Stimulated activated CD8-positive, alpha-beta memory T cell treated with anti-CD3 and anti-CD28 coated beads, Interleukin-2, amount 100 ng/mL, for 48 hours (primary cell): ENCODE measurements at regions not wholly inside any gene's neighbourhood (a gene's known extent, or its start where the extent isn't known, plus 50 kb on each side); places are given as distances from the start of the nearest gene placed in this dataset.

Experiments used
- DNase-seq, 2 donors: peaks; one replicate each; pipeline ENCODE4 v3.0.0-alpha.2; 2020; ENCODE audit warnings: low read depth in 2 of 2

- DNase-seq = no peak
Observed at GRCh38 chr2:58970365-58970764, 729.2 kb upstream of the FANCL start.

- no peak for DNase-seq
Observed at GRCh38 chr2:58968885-58969284, 727.8 kb upstream of the FANCL start.

GRCh38 chr2:58967736-58968135 lies 726.6 kb upstream of the FANCL start:
- DNase-seq = no peak

DNA sequence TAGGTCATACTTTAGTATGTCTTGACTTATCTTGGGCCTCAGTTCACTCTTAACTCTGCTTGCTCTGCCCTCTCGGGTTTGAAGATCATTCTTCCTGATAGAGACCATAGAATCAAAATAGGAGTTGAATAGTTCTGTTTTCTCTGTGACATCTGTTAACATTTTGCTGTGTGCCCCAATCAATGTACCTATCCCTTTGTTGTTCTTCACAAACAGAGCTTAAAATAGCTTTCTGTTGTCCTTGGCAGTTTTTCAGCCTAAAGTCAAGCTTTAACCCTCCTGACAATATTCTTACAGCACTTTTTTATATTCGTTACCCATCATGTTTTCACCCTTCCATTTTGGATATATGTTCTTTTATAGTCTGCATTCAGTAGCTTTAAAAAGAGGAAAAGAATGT lies 724.5 kb upstream of the FANCL start:
- DNase-seq = no peak

GRCh38 chr2:58959996-58960395 lies 718.9 kb upstream of the FANCL start:
- DNase-seq = no peak

DNA sequence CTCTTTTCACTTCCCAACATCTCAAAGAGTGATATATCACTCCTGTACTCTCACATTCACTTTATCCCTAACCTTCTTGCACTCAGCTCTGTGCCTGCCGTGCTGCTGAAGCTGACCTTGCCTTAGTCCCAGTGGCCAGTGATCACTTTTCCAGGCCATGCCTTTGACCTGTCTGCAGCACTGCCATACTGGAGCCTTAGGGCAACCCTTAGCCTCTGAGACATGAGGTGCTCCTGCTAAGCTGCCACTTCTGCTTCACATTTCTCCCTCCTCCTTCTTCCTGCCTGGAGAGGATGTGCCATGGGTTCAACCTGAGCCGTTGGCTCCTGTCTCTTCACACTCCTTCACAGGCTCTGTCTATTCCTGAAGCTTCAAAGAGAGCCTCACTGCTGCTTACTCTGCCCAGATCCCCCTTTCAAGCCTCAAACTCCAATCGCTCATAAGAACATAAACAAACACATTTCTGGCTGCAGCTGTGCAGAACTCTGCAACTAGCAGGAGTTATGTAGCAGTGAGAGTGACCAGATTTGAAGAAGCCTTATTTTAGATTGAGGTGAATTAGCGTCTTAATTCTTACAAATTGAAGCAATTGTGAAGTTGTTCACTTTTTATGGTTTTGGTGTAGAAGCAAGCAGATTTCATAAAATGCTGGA lies 716.2 kb upstream of the FANCL start:
- no peak for DNase-seq

DNA sequence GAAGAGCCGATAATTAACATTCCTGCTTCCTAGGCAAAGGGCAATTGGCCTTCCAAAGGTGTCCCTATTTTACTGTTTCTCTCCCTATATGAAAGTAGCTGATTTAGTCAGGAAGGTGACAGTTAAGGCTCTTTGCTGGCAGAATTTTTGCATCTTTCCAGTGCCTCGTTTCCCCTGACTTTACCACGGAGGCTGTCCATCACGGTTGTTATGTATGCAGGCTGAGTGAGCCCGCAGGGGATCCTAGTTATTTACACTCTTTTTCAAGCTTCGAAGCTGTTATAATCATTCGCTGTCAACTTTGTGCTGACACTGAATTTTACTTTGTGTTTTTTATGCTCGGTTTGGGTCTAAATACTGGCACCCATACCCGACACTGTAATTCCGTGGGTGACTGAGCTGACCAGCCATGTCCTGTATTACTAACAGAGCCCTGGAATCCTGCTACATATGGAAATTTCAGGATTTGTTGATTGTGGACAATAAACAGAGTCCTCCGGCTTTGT lies 713.8 kb upstream of the FANCL start:
- DNase-seq = no peak

GRCh38 chr2:58951722-58952121 lies 710.6 kb upstream of the FANCL start:
- no peak for DNase-seq

DNA sequence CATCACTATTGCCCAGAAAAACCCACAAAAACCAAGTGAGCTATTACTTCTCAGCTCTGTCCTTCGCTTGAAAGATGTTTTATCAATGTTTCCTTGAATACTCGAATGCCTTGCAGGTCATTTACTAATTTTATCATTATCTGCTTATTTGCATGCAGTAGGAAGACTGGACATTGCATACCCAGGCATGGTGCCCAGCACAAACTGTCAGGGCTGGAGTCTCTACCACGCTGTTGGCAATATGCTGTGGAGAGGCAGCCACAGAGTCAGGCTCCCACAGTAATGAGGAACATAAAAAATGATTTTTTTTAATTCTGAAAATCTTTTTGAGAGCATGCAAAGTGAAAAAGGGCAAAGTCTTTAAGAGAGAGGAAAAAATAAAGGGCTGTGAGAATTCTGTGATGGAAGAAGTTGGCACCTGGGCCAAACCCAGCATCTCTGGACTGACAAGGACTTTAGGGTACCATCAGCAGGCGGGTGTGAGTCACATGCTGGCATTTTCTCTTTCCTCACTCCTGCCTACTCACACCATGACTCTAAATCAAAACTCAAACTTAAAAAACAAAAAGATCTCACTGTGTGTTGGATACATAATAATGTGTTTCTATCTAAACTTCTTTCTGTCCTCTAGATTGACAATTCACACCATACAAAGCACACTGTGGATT lies 709.8 kb upstream of the FANCL start:
- no peak for DNase-seq

DNA sequence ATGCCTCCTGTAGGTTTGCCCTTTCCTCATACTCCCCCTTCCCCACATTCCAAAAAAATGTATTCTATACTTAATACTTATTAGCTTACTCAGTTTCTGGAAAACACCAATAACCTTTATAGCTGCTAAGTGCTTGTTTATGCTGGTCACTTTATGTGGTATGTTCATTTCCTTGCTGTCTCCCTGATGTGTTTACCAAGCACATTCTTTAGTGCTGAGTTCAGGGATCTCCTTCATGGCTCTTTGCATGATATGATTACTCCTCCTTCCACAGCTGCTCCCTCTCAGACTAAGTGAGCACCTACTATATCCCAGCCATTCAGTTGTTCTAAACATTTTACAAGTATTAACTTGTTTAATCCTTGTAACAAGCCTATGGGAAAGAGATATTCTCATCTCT lies 698.3 kb upstream of the FANCL start:
- no peak for DNase-seq

DNA sequence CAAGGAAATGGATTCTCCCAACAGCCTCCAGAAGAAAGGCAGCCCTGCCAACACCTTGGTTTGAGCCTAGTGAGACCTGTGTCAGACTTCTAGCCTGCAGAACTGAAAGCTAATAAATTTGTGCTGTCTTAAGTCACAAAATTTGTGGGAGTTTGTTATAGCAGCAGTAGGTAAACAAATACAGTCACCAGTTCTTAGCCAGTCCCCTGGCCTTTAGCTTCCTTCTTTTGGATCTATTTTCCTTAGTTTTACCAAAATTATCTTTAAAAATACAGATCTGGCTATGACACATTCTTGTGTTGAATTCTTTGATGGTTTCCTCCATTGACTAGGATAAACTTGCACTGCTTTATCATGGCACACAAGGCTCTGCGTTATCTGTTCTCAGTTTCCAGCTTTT lies 697.9 kb upstream of the FANCL start:
- no peak for DNase-seq

GRCh38 chr2:58932801-58933200 lies 691.7 kb upstream of the FANCL start:
- no peak for DNase-seq

DNA sequence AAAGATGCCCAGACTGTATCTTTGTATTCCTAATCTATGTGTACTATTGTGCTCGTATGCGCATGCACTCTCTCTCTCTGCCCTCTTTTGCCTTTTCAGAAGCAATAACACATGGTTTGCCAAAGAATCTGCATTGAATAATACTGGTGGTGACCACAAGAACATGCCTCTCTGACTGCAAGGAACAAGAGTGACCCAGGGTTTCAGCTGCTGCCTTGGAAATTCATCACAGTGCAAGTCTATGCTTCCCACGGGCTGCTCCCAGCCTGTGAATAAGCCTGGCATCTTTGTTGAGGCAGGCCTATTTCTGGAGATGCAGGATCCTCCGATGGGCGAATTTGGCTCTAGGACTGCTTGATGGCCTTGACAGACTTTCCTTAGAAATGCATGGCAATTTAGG lies 689.4 kb upstream of the FANCL start:
- no peak for DNase-seq

DNA sequence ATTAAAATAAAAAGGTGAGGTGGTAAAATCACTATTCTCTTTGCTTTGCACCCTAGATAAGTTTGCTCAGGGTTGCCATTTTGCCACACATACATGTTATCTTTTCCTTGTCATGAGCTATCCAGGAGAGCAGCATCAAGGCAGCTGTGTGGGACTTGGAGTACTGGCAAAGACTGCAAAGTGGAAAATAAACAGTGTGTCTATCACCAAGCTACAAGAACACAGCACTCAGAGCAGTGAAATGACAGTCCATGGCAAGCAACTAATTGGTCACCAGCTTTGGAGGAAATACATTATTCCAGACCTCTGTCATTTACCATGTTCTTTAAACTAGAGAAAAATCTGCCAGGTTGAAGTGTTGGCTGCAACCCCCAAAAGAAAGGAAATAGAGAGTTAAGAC lies 687.8 kb upstream of the FANCL start:
- no peak for DNase-seq

DNA sequence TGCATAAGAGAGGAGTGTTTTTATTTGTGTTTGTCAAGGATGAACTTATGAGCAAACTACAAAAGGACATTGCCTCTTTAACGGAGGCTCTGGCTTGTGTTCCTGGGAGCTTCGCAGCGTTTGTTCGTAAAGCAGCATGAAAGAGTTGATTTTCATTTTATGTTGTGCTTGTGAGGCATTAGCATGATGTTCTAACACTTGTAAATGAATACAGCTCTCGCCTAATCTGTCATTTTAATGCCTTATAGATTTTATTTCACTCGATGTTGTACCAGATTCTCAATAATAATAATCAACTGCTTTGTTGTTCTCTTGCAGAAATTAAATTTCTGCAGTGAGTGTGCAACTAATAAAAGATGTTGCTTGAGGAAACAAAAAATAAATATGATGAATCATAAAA lies 687.3 kb upstream of the FANCL start:
- no peak for DNase-seq

DNA sequence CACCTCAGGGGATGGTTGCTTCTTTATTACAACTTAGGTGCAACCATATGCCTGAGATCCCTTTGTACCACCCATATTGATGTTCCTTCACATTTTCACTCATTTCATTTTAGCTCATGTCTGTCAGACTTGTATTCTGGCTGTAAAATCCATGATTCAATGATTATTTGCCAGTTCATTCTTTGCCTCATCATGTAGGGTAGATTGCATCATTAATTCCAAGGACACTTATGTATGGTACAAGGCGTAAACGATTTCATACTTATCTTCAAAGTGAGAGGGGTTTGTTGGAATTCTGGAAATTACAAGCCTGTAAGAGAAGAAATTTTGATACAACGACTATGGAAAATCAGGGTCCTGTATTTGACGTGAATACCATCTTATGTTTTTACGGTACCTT lies 685.0 kb upstream of the FANCL start:
- DNase-seq = no peak

DNA sequence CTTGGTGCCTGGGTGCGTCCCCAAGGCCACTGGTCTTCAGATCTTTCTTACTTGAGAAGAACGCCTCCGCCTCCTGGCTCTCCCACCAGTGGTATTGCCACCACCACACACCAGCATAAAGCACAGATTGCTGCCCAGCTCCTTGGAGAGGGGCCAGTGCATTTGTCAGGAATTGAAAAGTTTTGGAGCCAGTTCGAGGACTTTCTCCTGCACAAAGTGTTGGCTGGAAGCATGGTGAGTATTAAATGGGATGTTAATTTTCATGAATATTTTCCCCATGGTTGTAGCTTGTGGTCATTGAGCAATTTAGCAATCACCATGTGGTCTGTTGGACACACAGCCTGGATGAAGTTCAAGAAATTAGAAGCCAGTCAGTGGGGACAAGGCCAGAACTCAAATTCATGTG lies 684.6 kb upstream of the FANCL start:
- no peak for DNase-seq

DNA sequence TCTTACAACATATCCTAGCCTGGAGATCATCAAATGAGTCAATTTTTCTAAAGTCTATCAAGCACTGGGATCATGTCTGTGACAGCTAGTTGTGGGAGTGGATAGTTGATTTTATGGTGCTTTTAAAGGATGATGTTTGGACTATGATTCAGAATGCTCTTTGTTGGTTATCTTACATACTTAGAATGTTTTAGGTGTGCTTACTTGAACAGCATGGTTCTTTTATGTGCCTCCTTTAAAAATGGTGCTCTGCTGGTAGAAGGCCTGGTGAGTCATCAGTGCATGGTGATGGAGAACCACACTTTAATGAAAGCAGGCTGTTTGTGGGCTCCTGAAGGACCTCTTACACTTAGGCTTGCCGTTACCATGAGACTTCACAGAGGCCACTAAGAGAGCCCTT lies 682.7 kb upstream of the FANCL start:
- no peak for DNase-seq

- DNase-seq = no peak
Observed at GRCh38 chr2:58922245-58922644, 681.1 kb upstream of the FANCL start.

DNA sequence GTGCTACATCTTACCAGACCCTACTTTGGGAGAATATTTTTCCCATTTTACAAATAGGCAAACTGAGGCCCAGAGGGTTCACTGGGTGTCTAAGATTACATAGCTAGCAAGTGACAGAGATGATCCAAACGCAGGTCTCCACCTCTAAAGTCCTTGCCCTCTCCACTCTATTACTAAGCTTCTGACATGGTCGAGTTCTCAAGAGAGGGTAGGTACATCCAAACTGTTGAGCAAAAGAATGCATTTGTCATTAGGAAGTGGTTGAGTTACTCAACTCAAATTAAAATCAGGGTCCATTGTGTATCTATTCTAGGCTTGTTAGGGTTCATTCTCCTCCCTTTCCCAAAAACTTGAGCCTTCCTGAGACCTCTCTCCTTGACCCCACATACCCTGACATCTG lies 680.6 kb upstream of the FANCL start:
- no peak for DNase-seq

DNA sequence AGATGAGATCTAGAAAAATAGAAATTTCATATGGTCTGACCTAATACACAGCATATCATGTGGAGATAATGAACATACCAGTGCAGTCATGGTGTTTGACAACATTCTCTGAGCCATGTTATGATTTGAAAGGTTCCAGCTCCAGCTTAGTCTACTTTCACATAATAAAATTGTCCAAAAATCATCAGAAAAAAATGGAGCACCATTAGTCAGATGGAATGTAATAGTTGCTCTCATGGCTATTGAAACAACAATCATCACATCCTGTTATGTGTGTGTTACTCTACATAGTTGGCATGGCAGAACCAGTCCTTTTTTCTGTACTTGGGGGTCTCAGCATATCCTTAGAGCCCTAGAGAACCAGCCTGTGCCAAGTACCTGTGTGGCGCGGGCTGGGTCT lies 678.9 kb upstream of the FANCL start:
- DNase-seq = no peak

DNA sequence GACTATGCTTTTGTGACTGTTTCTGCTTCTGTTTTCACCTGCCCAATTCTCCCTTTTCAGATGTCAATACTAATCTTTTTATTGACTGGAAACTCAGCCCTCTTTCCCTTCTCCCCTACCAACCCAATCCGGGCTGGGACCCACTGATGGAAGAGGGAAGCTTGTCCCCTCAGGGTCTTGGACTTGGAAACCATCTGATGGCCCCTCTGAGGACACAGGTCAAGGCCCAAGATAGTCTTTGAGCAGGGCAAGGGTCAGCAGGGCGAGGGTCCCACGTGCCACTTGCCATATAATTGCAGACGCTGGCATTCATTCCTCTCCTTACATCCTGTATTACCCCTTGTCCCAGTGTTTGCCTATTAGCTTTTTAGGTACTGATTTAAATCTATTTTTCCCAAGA lies 678.2 kb upstream of the FANCL start:
- no peak for DNase-seq

- DNase-seq = no peak
Observed at GRCh38 chr2:58918141-58918540, 677.0 kb upstream of the FANCL start.

DNA sequence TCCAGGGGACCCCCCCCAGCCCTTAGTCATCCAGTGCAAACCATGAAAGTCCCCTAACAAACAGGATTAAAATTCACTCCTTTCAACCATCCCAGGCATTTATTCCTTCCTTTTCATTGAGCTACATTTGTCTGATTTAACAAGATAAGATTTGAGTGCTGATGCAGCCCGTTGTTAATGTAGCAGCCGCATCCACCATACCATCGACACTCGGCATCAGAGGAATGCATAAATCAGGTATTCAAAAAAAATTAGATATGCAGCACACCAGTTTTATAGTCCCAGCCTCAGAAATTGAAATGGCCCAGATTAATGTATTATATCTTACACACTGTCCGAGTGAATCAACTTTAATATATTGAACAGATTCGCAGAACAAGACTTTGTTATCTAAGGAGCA lies 676.5 kb upstream of the FANCL start:
- no peak for DNase-seq
